ENCODE measurements at regions not wholly inside any gene's neighbourhood (a gene's known extent, or its start where the extent isn't known, plus 50 kb on each side); places are given as distances from the start of the nearest gene placed in this dataset.

DNA sequence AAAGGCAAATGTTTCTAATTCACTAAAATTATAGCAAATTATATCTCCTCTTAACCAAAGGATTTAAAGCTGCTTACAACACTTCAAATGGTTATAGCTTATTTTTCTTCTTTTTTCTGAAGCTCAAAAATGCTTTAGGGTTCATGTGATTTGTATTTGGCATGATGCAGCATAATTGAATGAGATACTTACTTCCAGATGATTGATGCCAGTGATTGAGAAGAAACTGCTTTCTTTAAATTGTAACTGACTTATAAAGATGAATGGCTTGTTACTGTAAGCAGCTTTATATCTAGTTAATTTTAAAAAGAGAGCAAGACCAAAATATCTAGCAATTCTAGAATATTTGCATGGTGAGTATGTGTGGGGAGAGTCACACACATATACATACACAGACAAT, 270.7 kb upstream of the THRB start:
- no peak for DNase-seq

DNA sequence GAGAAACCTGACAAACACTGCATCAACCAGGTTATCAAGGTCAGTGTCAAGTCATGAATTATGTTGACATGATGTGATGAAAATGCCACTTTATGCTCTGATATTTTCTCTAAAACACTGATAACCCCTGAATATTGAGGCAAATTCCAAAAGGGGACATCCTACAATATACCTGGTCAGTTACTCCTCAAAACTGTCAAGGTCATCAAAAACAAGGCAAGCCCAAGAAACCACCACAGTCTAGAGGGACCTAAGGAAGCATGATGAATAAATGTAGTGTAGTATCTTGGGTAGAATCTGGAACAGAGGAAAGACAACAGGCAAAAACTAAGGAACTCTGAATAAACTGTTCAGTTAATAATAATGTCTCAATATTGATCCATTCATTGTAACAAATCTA, 275.3 kb upstream of the THRB start:
- no peak for DNase-seq

DNA sequence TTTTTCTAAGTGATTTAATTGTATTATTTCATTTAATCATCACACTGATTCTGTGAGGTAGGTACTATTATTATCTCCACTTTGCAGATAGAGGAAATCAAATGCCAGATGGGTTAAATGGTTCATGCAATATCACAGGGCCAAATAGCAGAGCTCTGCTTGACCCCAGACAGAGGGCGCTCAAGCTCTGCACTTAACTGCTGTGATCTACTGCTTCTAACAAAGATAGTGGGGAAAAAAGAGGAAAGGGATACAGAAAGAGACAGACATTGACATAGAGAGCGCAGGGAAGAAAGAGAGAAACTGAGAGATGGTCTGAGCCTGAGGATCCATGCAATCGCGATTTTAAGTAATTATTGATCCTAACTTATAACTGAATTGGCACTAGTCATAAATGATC, 279.1 kb upstream of the THRB start:
- peak in 1 of 5 experiments; percentile 41 for DNase-seq

DNA sequence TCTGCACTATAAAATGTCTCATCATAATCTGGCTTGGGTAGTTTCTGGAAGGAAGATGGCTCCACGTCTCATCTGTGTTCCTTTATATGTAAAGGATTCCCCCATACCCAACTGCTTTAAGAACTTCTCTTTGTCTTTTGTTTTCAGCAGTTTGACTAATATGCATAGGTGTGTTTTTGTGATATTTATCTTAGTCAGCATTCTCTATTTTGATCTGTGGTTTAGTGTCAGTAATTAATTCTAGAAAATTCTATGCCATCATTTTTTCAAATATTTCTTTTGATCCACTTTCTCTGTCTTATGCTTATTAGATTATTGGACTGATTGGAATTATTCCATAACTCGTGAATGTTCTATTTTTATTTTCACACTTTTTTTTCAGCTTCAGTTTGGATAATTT, 286.3 kb upstream of the THRB start:
- no peak for DNase-seq

DNA sequence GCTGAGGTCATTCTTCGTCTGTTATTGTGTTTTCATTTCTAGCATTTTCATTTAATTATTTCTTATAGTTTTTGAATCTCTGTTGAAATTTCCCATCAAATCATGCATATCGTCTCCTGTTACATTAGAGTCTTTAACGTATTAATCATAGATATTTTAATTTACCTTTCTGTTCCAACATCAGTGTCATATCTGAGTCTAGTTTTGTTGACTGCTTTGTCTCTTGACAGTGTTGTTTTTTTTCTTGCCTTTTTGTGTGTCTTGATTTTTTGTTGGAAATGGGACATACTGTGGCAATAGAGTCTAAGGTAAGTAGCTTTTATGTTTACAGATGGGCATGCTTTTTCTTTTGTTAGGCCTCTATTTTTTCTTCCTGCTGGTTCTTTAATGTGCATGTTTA, 286.8 kb upstream of the THRB start:
- DNase-seq, result no peak

DNA sequence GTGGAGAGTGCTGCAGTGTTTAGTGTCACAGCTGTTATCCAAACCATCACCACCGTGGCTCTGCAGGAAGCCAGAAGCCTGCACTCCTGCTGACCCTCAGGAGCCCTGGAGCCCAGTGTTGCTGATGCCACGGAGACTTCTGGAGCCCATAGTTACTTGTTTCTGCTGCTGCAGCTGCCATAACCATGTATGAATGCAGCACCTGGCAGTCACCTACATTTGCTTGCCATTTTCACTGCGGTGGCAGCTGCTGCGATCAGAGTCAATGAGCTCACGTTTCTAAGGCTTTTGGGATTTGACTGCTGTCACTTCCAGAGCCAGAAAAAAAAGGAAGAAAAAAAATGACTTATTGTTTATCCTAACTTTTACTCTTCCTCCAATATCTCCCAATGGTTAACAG, 299.2 kb upstream of the THRB start:
- no peak for DNase-seq

DNA sequence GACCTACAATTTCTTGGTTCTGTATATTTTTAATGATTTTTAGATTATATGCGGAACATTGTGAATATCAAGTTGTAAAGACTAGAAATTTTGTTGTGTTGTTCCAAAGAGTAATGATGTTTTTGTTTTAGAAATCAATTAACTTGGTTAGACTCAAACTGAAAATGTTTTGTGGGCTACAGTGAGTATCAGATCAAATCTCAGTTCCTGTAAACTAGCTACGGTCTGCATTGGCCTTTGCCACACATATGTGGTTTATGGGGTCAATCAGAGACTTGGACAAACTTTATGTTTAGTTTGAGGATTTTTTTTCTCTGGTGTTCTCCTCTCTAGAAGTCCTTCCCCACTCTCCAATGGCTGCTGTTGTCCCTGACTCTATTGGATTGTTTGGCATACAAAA, 308.0 kb upstream of the THRB start:
- peak in 1 of 5 experiments; percentile 15 for DNase-seq

DNA sequence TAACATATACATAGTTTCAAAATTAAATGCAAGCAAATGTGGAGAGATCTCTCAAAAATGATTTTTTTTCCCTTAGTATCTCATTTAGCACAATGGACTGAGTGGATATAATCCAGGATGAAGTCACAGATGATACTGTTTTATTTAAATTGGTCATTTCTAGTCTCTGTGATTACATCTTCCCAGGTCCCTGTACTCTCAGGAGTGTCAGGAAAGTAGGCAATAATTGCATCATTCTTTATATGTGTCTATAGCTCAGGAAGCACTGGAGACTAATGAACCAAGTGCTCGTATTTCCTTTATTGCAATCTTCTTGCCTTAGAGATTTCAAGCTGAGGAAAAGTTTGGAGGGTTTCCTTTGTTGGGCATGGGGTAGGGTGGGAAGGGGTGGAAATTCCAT, 309.4 kb upstream of the THRB start:
- no peak for DNase-seq

DNA sequence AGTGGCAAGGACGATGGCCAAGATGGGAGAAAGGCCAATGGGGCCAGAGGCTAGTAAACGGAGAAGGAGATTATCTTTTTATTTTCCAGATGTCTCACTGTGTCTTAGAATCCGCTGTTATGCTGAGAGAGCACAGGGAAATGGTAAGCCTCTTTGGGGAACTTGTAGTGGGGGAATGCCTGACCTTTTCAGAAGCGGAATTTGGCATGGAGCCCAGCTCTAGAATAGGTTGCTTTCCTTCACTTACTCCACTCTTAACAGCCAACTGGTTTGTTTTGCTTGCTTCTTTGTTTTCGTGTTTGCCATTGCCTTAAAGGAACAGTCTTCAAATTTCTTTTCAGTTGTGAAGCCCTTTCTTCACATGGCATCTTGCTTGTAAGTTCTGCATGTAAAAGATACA, 316.2 kb upstream of the THRB start:
- no peak for DNase-seq

DNA sequence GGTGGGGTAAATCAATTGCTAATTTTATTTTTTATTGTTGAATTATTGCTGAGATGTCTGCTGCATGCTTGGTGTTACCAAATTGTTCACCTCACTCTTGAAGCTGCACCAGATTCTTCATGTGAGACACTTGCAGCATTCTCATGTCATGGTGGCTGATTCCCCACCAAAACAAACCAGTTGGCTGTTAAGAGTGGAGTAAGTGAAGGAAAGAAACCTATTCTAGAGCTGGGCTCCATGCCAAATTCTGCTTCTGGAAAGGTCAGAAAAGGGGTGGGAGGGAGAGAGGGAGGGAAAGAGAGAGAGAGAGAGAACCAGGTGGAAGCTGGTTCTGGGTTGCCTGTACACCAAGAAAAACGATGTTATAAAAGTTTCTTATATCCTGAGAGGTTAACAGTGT, 317.5 kb upstream of the THRB start:
- DNase-seq, result no peak

DNA sequence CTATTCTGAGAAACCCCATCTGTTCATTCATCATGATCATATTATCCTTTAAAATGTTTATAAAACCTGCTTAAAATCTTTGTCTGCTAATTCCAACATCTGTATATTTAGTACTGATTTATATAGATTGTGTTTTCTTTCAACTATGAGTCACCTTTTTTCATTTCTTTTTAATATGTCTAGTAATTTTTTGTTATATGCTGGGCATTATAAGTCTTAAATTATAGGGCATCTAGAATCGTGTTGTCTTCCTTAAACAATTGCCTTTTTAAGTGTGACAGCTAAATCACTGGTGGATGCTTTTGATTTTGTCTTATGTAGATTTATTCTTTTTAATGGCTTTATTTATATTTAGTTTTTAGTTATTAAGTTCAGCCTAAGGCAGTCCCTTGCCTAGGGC, 323.4 kb upstream of the THRB start:
- no peak for DNase-seq

DNA sequence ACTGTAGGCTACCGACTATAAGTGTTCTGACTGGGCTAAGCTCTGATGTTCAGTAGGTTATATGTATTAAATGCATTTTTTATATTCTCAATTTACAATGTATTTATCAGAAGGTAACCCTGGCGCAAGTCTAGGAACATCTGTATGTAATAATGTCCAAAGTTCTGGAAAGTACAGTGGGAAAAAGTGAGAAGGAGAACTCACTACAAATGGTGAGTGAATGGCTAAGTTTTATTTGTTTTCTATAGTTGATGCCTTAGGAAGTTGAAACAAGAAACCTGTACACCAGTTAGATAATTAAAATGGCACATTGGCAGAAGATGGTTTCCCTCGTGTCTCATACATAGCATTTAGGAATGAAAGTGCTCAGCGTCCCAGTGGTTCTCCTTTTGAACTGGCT, 333.4 kb upstream of the THRB start:
- DNase-seq, result no peak

DNA sequence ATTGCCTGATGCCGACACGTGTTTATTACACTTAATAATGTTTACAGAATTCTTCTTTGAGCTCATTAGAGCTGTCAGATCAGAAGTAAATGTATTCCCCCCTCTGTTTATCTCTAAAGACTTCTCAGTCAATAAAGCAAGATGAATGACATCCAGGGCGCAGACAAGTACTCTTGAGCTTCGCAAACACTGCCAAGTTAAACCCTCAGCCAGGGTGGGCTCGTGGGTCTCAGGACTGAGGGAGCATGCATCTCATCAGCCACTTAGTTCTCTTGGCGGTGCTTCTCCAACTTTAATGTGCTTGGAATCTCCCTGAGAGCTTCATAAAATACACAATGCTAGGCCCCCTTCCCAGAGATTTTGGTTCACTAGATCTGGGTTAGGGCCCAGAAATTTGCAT, 333.9 kb upstream of the THRB start:
- no peak for DNase-seq

DNA sequence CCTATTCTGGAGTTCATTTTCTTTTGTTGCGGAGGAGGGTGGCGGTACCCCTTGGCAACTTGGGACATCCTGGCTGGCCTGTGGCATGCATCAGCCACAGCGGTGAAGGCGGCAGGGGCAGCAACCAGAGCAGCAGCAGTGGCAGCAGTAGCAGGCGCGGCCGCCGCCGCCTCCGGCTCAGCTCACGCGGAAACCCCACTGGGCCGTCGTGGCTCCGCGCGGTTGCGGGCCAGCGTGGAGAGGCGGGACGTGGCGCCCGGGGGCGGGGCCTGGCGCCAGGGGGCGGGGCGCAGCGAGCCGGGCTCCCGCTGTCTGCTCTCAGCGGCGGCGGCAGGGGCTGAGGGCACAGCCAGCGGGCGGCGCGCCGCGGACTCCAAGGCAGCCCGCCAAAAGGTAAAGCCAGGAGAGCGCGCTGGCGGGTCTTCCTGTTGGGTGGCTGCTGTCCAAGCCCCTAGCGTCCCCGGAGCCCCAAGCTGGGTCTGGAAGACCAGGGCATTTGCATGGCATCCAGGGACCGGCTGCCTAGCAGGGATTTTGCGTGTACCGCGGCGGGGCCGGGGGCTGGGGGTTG, 334.4 kb upstream of the THRB start:
- peak in 1 of 5 experiments; percentile 17 for DNase-seq

DNA sequence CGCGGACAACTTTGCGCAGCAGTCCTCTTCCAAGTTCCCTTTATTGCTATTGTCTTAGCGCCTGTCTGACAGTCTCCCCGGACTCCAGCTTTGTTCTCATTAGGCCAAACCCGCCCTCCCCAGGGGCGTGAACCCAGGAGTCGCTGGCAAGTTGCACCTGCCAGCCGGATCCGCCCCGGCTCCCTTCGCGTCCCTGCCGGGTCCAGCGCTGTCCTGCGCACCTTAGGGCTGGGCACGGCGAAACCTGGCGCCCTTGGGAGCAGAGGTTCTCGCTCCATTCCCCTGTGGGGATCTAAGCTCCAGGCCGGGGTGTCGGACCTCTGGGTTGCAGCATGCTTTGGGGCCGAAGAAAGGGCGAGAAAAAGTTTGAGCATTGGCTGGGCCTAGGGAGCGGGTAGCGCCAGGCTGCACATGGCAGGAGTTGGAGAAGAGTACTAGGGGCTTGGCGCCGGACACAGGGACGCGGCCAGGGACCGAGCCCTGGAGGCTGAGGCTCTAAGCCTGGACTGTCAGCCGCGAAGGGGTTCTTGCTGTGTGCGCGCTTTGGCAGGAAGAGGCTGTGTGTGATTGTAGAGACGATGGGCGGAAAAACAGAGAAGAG, 335.1 kb upstream of the THRB start:
- no peak for DNase-seq

DNA sequence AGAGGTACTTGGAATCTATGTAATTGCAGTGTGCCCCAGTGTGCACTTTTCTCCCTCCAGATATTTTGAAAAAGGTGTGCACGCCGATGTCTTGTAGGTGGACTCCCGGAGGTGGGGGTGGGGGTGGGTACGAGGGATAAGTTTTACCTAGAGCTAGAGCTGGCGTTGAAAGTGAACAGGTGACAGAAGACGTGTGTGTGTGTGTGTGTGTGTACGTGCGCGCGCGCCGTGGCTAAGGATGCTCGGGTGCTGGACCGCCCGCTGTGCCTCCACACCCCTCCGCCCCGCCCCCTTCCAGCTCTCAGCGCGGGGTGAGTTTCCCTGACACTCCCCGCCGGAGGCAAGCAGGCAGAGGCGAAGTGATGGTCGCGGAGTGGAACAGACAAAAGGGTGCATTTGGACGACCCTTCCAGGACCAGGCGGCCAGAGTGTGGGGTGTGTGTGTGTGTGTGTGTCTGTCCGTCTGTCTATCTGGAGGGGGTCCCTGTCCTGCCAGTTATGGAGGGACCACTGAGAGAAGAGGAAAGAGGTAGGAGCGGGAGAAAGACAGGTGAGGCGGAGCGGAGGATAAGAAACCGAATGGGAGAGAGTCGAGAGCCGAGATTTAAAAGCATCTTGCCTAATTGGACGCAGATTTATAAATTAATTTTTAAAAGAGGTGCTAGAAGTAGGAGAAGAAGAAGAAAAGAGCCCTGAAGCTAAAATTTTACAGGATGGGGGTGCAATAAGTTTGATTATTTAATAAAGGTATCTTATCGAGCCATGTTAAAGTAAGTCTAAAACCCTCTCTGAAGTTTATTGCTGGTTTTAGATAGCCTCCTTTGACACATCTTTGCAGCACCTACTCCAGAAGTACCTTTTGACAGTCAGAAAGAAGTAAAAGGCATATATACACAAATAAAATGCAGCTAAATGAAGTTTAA, 335.8 kb upstream of the THRB start:
- peak in 1 of 5 experiments; percentile 6 for DNase-seq

DNA sequence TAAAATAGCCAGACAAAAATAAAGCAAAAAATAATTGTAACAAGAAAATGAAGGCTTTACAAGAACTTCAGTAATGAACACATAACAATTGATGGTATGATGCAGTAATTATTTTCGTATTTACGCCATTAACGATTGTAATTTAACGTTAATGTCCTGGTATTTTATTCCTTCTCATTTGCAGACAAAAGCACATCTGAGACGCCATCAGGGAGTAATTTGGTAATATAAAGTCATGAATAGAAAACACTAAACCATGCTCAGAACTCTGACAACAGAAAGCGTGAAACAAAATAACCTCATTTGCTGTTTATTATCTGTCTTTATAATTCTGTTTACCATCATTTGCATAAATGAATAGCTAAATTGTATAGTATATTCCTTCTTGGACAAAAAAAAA, 336.6 kb upstream of the THRB start:
- DNase-seq, result no peak

DNA sequence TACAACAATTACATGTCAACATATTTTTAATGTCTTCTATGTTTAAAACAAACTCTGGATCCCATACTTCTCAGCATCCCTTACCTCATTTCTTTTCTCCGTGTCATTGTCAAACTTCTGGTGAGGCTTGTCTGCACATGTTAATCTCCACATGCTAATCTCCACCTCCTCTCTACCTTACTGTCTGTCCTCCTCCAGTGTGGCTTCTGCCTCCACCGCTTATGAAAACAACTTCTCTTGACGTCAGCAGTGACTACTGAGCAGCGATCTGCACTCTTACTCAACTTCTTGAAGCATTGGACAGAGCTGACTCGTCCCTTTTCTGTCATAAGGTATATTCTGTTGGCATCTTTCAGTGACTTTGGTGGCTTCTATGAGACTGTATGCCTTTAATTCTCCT, 338.2 kb upstream of the THRB start:
- DNase-seq, result no peak

DNA sequence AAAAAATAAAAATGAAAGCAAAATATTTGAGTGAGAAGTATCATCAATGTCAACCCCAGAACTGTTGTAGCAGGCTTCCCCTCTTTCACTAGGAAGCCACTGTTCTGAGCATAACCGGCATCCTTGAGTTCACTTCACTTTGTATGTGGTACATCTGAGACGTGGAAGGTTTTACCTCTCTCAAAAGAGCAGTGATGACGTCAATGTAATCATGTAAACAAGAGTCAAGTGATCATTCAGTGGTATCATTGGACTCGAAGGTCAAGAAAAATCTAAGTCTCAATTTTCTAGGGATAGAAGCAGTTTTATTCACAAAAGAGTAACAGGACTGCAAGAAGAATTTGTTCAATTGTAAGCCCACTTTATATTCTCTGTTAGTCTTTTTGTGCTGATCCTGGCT, 339.8 kb upstream of the THRB start:
- no peak for DNase-seq

DNA sequence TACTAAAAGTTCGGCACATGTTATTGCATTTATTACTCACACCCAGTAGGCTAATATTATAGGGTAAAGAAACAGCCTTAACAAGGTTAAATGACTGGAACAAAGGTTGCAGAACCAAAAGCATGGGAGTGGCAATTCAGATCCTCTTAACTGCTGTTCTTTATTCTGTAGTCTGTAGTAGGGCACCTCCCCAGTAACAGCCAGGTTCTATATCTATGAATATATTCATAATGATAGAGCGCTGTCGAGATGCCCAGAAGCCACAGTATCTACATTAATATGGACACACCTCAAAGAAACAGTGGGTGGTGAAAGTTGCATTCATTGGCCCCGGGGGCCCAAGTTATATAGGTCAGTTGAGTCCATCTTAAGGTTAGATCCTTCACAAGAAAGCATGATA, 340.9 kb upstream of the THRB start:
- no peak for DNase-seq

DNA sequence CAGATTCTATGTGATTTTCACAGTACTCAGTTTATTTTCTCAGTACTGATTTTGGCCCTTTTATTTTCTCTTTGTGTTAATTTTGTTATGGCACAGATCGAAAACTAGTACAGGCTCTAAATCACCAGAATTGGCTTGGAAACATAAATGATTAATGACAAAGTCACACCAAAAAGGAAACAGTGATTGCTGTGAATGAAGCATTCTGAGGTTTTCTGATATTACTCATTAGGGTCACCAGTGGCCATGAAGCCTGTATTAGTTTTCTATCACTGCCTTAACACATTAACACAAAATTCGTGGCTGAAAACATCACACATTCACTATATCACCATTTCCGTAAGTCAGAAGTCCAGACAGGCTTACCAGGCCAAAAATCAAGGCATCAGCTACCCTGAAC, 343.0 kb upstream of the THRB start:
- DNase-seq, result no peak

DNA sequence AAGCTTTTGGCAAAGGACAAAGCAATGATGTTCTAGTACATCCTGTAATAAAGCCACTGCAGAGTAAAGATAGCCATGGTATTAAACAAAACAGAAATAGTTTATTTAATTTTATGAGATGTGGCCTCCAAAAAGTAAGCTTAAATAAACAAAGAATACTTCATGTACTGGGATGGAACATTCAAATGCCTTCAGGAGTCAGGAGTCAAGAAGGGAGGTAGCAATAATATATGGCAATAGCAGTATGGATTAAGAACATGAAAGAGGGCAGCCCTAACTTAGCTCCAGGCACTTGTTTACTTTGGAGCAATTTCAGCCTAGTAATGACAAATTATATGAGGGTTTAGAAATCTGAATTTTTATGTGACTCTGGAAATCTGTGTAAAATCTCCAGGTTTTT, 343.9 kb upstream of the THRB start:
- no peak for DNase-seq

DNA sequence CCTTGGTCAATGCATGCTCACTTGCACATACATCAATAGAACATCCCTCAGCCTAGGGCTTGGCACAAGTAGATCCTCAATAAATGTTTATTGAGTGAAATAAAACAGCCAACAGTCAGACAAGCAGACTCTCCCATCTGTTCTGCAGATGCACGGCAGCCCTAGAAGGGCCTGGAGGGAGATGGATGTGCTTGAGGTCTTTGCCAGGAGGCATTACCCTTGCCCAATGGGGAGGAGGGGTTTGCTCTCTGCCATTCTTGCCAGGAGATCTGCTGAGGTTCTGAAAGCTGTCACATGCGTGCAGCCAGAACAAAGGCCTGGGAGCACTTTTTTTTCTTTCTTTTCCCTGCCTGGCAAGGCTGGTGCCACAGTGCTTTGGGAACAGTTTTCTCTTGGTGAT, 349.3 kb upstream of the THRB start:
- DNase-seq, result no peak

DNA sequence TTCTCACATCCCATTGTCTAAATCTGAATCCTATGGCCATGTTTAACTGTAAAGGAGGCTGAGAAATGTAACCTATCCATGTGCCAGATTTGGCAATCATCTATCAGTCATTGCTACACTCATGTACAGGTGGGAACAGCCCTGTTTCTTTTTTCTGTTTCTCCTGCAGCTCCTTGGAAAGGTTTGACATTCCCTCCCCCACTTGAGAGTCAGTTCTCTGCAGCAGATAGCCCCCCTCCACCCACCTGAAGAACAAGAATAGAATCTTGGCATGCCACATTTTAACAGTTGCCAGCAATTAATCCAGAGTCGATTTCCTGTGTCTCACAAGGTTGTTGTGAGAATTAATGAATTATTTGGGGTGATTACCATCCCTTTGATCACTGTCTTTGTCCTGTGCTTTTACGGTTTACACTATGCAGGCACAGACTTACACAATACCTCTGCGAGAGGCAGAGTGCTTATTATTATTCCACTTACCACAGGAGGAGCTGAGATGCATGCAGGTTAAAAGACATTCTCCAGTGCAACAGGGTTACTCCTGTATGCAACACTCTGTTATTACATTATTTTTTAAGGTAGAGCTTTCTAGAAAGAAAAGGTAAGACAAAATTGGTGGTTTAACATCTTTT, 351.0 kb upstream of the THRB start:
- DNase-seq, result no peak

Measured in T-helper 2 cell (primary cell).